Endothelial cell of umbilical vein (primary cell): ENCODE measurements at regions not wholly inside any gene's neighbourhood (a gene's known extent, or its start where the extent isn't known, plus 50 kb on each side); places are given as distances from the start of the nearest gene placed in this dataset.

Experiments
- EZH2 ChIP-seq: IDR thresholded peaks from 2 replicates; pipeline ENCODE4 v1.6.1; 2012; ENCODE audit warnings: borderline replicate concordance, low read depth, mild to moderate bottlenecking, moderate library complexity, low read length, inconsistent platforms; ENCODE audit not compliant: severe bottlenecking
- FOS ChIP-seq: IDR thresholded peaks from 2 replicates; pipeline ENCODE4 v1.6.1; 2011; ENCODE audit warnings: mild to moderate bottlenecking, low read length, moderate library complexity, borderline replicate concordance; ENCODE audit not compliant: insufficient read depth
- GATA2 ChIP-seq: IDR thresholded peaks from 2 replicates; pipeline ENCODE4 v1.7.0; 2011; ENCODE audit warnings: low read depth, mild to moderate bottlenecking, moderate library complexity, mixed read lengths, low read length; ENCODE audit not compliant: insufficient read length, insufficient read depth
- JUN ChIP-seq: IDR thresholded peaks from 2 replicates; pipeline ENCODE4 v1.6.1; 2011; ENCODE audit warnings: borderline replicate concordance, low read depth; ENCODE audit not compliant: insufficient read length, insufficient read depth
- MYC ChIP-seq: IDR thresholded peaks from one replicate; pipeline ENCODE4 v1.6.1; 2011; ENCODE audit warnings: mild to moderate bottlenecking, low read depth, low read length
- POLR2A ChIP-seq: IDR thresholded peaks from 2 replicates; pipeline ENCODE4 v1.6.1; 2012; ENCODE audit warnings: low read depth, mild to moderate bottlenecking, control low read depth, low read length
- POLR2AphosphoS5 ChIP-seq: IDR thresholded peaks from 2 replicates; pipeline ENCODE4 v1.6.1; 2012; ENCODE audit warnings: low read depth, mild to moderate bottlenecking, control low read depth, low read length, moderate library complexity; ENCODE audit not compliant: insufficient read depth
- TF ChIP-seq, protein P1 (sequence below), 2 donors: IDR thresholded peaks; 1 replicate in 1 of 2; 2 replicates in 1 of 2; pipeline ENCODE4 v1.5.1; 2011; ENCODE audit warnings: low read length in 2 of 2, mild to moderate bottlenecking in 2 of 2, moderate library complexity in 2 of 2, control low read depth in 1 of 2, inconsistent platforms in 1 of 2, low read depth in 1 of 2; ENCODE audit not compliant: insufficient read depth in 1 of 2; ENCODE audit errors: extremely low read depth in 1 of 2
- TF ChIP-seq, protein P2 (sequence below): IDR thresholded peaks from 2 replicates; pipeline ENCODE4 v1.6.1; 2011; ENCODE audit not compliant: insufficient read depth, insufficient read length

DNA sequence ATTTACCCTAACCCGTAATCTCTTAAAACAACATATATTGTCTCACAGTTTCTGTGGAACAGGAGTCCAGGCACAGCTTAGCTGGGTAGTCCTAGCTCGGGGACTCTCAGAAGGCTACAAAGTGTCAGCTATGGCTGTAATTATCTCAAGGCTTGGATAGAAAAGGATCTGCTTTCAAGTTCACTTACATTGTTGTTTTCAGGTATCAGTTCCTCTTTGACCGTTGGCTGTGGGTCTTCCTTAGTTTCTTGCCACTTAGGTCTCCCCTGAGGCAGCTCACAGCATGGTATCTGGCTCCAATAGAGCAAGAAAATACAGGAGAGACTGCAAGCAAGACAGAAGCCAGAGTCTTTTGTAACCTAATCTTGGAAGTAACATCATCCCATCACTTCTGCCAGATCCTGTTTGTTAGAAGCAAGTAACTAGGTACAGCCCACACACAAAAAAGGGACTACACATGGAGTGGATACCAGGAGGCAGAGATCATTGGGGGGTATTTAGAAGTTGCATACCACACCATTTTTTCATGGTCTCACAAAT is 137.0 kb downstream of the MAGEB5 start:
- TF ChIP-seq, protein P1, sequence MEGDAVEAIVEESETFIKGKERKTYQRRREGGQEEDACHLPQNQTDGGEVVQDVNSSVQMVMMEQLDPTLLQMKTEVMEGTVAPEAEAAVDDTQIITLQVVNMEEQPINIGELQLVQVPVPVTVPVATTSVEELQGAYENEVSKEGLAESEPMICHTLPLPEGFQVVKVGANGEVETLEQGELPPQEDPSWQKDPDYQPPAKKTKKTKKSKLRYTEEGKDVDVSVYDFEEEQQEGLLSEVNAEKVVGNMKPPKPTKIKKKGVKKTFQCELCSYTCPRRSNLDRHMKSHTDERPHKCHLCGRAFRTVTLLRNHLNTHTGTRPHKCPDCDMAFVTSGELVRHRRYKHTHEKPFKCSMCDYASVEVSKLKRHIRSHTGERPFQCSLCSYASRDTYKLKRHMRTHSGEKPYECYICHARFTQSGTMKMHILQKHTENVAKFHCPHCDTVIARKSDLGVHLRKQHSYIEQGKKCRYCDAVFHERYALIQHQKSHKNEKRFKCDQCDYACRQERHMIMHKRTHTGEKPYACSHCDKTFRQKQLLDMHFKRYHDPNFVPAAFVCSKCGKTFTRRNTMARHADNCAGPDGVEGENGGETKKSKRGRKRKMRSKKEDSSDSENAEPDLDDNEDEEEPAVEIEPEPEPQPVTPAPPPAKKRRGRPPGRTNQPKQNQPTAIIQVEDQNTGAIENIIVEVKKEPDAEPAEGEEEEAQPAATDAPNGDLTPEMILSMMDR (IDR thresholded peaks at IDR 0.05; ENCODE audit: extremely low read depth in 1 of 2, insufficient read depth in 1 of 2, low read depth in 1 of 2, low read length in 2 of 2), result no peak
- TF ChIP-seq JUN (no peak), POLR2AphosphoS5 (no peak), POLR2A (no peak), FOS (no peak), MYC (no peak), EZH2 (no peak), GATA2 (no peak)
- TF ChIP-seq, protein P2, sequence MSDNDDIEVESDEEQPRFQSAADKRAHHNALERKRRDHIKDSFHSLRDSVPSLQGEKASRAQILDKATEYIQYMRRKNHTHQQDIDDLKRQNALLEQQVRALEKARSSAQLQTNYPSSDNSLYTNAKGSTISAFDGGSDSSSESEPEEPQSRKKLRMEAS, result no peak
